ENCODE measurements at regions not wholly inside any gene's neighbourhood (a gene's known extent, or its start where the extent isn't known, plus 50 kb on each side); places are given as distances from the start of the nearest gene placed in this dataset.
"Not testable (repeated sequence)": the region's sequence is repeated elsewhere in the genome, so short reads cannot be mapped to it uniquely, and the experiment has no call there.

GRCh38 chr4:53877096-53877495, 187.3 kb downstream of the CHIC2 start:
- not testable (repeated sequence) for DNase-seq (ENCODE audit: low spot score)

DNA sequence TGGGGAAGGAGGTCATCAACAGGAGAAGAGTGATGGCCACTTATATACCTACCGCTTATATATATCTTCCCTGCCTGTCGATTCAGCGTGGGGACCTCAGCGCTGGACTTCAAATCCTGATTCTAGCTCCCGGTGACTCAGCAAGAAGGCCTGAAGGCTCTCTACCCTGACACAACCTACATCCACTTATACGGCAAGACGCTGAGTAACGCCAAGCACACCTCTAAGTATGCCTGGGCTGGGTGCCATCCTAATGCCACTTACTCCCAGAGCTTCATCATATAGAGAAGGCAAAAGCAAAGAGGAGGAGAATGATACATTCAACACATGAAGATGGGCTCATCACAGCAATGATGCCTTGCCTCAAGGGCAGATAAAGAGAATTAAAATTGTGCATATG, 198.3 kb downstream of the CHIC2 start:
- no peak for DNase-seq (ENCODE audit: low spot score)

DNA sequence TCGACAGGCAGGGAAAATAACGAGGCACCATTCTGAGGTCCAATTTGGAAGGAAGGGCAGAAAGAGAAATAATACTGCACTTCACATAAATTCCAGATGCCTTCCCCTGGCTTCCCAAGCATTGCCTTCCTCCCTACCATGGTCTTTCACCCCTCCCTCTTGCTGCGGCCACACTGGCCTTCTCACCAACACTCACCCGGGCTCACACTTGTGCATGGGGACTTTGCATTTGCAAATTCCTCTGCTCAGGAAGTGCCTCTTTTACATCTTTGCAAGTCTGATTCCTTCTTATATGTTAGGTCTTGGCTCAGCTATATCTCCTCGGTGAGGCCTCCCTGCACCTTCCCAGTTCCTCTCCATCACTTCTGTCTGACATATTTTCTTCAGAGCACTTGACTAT, 199.4 kb downstream of the CHIC2 start:
- no peak for DNase-seq (ENCODE audit: low spot score)

DNA sequence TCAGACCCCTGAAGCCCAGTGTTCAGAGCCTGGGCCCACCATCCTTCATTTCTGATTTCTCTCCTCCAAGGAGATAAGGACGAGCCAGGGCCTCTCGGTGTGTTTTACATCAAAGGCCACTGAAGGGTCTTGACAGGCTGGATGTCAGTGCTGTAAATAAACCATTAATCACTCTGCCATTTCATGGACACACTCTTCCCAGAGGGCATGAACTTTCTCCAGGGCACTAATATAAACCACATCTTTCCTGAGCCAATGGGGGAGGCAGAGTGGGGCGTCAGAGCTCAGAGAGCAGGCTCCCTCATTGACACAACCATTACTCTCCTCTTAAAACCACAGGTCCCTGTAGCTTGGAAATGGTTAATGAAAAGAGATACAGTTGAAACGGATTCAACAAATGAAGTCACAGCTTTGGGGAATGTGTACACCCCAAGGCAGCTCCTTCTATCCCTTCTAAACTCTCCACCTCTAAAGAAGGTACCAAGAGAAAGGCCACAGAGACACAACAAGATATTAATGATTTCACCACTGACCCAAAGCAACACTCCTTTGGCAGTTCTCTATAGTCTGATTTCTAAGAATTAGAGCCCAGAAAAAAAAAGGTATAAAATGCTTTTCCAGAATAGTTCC, 200.6 kb downstream of the CHIC2 start:
- no peak for DNase-seq (ENCODE audit: low spot score)

GRCh38 chr4:53863158-53863557, 201.2 kb downstream of the CHIC2 start:
- no peak for DNase-seq (ENCODE audit: low spot score)

- DNase-seq (ENCODE audit: low spot score) = peak; percentile 68
Measured at GRCh38 chr4:53861856-53862610, 202.4 kb downstream of the CHIC2 start.

DNA sequence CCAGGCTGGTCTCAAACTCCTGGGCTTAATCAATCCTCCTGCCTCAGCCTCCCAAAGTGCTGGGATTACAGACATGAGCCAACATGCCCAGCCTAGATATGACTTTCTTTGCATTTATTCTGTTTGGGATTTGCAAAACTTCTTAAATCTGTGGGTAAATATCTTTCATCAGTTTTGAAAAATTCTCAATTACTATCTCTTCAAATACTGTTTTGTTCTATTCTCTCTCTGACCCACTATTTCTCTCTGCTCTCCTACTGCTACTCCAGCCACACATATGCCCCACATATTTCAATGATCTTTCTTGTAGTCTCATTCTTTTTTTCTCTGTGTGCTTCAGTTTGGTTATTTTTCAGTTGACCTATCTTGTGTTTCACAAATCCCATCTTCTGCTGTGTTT, 205.1 kb downstream of the CHIC2 start:
- DNase-seq (ENCODE audit: low spot score) = no peak

DNA sequence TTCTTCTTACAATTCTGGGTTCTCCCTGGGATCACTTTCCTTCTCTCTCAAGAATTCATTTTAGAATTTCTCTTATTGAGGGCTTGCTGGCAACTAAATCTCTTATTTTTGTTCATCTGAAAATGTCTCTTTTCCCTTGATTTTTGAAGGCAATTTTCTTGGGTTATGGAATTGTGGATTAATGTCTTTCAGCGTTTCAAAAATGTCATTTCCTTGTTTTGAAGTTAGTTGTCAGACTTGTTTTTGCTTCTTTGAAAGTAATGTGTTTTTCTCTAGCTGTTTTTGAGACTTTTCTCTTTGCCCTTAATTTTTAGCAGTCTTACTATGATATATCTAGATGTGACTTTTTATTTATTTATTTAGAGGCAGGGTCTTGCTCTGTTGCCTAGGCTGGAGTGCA, 205.7 kb downstream of the CHIC2 start:
- no peak for DNase-seq (ENCODE audit: low spot score)

DNA sequence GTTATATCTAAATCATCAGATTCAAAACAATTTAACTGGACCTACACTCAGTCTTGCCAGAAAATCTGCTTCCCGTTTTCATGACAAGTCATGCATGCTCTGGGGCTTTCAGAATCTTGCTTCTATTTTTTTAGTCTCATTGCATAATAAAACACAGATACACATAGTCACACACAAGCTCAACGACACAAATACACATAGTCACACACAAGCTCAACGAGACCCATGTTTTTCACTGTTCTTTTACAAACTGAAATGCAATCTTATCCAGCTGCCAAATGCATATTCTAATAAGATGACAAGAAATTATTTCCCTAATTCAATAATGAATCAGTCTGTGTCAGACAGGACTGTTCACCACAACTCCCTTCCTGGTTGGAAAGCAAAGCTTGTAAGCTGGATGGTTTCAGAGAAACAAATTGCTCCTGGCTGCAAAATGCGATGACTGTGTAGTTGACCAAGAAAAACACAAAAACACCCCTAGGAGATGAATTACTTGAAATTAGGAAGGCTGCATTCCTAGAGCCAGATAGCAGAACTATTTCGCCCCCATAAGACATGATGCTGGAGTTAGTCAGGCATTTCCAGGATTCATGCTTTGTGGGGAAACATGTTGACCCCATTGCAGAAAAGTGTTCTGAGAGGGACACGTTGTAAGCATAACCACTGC, 208.7 kb downstream of the CHIC2 start:
- no peak for DNase-seq (ENCODE audit: low spot score)

GRCh38 chr4:53854991-53855568, 209.3 kb downstream of the CHIC2 start:
- no peak for DNase-seq (ENCODE audit: low spot score)

- no peak for DNase-seq (ENCODE audit: low spot score)
Measured at GRCh38 chr4:53852343-53852742, 212.1 kb downstream of the CHIC2 start.

DNA sequence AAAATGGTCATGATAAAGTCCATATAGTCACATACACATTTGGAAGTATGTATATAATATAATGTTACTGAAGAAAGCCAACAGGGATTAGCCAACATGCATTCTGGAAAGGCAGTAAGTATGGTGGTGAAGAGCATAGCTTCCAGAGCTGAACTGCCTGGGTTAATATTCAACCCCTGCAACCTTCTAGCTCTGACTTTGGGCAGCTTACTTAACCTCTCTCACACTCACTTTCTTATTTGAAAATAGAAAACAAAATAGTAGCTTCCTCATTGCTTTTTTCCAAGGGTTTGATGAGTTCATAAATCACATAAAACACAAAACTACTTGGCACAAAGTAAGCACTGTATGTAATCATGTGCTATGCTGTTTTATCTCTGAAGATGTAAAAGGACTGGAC, 216.4 kb downstream of the CHIC2 start:
- no peak for DNase-seq (ENCODE audit: low spot score)

GRCh38 chr4:53844551-53844950, 219.9 kb downstream of the CHIC2 start:
- no peak for DNase-seq (ENCODE audit: low spot score)

GRCh38 chr4:53844133-53844532, 220.3 kb downstream of the CHIC2 start:
- no peak for DNase-seq (ENCODE audit: low spot score)

DNA sequence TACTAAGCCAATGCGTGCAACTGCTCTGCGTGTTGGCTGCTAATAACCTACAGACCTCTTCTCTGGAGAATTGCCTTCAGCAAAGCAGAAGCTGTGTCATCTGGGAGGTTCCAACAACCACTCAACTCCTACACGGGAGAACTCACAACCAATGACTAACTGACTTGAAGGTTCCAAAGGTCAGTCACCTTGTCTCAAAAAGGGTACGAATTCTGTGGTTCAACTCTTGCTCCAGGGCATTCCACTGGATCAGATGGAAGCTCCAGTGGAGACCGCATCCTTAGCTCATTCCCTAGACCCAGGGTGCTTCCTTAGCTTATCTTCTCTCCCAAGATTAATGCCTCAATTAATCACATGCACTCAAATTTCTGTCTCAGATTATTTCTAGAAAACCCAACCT, 222.7 kb downstream of the CHIC2 start:
- DNase-seq (ENCODE audit: low spot score) = no peak

DNA sequence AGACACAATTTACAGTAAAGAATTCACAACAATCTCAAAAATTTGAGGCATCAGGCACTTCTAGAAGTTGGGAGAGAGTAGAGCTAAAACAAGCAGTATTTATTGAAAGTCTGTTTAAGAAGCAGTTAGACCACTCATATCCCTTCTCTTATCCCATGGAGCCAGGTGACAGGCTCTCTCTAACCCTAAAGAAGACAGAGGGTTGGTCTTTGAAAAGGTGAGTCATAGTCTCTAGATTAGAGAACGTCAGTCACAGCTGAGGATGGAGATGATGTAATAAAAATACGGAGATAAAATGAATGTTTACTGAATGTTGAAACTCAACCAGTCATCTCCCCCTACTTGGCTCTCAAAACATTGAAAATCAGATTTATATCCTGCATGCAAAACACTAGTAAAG, 223.8 kb downstream of the CHIC2 start:
- DNase-seq (ENCODE audit: low spot score) = no peak

GRCh38 chr4:53833302-53834003, 231.0 kb downstream of the CHIC2 start:
- DNase-seq (ENCODE audit: low spot score) = not testable (repeated sequence)

DNA sequence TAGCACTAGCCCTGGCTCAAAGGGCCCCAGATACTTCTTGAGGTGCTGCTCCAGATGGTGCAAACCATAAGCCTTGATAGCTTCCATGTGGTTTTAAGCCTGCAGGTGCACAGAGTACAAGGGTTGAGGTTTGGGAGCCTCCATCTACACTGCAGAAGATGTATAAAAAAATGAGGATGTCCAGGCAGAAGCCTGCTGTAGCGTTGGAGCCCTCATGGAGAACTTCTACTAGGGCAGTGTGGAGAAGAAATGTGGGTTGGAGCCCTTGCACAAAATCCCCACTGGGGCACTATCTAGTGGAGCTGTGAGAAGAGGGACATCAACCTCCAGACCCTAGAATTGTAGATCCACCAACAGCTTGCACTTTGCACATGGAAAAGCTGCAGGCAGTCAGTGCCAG, 231.9 kb downstream of the CHIC2 start:
- DNase-seq (ENCODE audit: low spot score) = no peak

- DNase-seq (ENCODE audit: low spot score) = no peak
Measured at GRCh38 chr4:53830511-53830910, 233.9 kb downstream of the CHIC2 start.

- DNase-seq (ENCODE audit: low spot score) = no peak
Measured at GRCh38 chr4:53821179-53821851, 230.0 kb upstream of the LNX1 start.

GRCh38 chr4:53818104-53818503, 226.8 kb upstream of the LNX1 start:
- DNase-seq (ENCODE audit: low spot score) = no peak

- no peak for DNase-seq (ENCODE audit: low spot score)
Measured at GRCh38 chr4:53816561-53816960, 225.3 kb upstream of the LNX1 start.

Measured in H4 (cell line).